H1 (cell line): ENCODE measurements at regions not wholly inside any gene's neighbourhood (a gene's known extent, or its start where the extent isn't known, plus 50 kb on each side); places are given as distances from the start of the nearest gene placed in this dataset.

Experiments
- CTCF ChIA-PET: fragments of 300-600 bp; sonication (Branson Sonifier 250); formaldehyde crosslinking; loops from one replicate; lab custom pipeline; 2021; ENCODE audit not compliant: partially characterized antibody; lab: Charles Lee
- POLR2A ChIA-PET: fragments of 300-600 bp; sonication (Branson Sonifier 250); formaldehyde crosslinking; loops from one replicate; lab custom pipeline; 2021; ENCODE audit warnings: inconsistent platforms; ENCODE audit not compliant: partially characterized antibody; lab: Charles Lee
- DNase-seq, 2 experiments: peaks; one replicate each; pipeline versions ENCODE4 v3.0.0 to v3.0.0-alpha.2; 2010 to 2022; ENCODE audit warnings: low spot score in 2 of 2, low read depth in 1 of 2, mixed read lengths in 1 of 2
- FAIRE-seq: peaks from 2 replicates; lab custom pipeline; 2011; peaks lifted over from hg19 to GRCh38; lab: Jason Lieb, UNC
- H2AFZ ChIP-seq: 2 replicates; pipeline ENCODE4 v1.8.1; 2012; ENCODE audit warnings: low read length, inconsistent platforms
- H2AK5ac ChIP-seq: 2 replicates; pipeline ENCODE4 v1.6.1; 2013; ENCODE audit warnings: low read depth, low read length
- H2BK120ac ChIP-seq: replicated peaks from 2 replicates; pipeline ENCODE3; 2013; ENCODE audit warnings: low read depth, low read length, inconsistent platforms
- H2BK12ac ChIP-seq: 2 replicates; pipeline ENCODE4 v1.6.1; 2013; ENCODE audit warnings: low read depth, low read length
- H2BK15ac ChIP-seq: 2 replicates; pipeline ENCODE4 v1.6.1; 2013; ENCODE audit warnings: low read length
- H2BK20ac ChIP-seq: 2 replicates; pipeline ENCODE4 v1.6.1; 2013; ENCODE audit warnings: low read length
- H2BK5ac ChIP-seq: 2 replicates; pipeline ENCODE4 v1.6.1; 2013; ENCODE audit warnings: low read depth, low read length
- H3K14ac ChIP-seq: 2 replicates; pipeline ENCODE4 v1.6.1; 2013; ENCODE audit warnings: inconsistent platforms; ENCODE audit not compliant: insufficient read length
- H3K18ac ChIP-seq: 2 replicates; pipeline ENCODE4 v1.6.1; 2013; ENCODE audit warnings: low read length; ENCODE audit errors: extremely low read depth
- H3K23ac ChIP-seq: 2 replicates; pipeline ENCODE4 v1.6.1; 2013; ENCODE audit warnings: inconsistent platforms; ENCODE audit not compliant: insufficient read length
- H3K23me2 ChIP-seq: 2 replicates; pipeline ENCODE4 v1.6.1; 2013; ENCODE audit warnings: low read depth, low read length
- H3K27ac ChIP-seq: 2 replicates; pipeline ENCODE4 v1.6.1; 2011; ENCODE audit warnings: low read depth, low read length, inconsistent platforms
- H3K27me3 ChIP-seq, 4 experiments: replicated peaks in 1 of 4; 1 replicate in 1 of 4; 2 replicates in 3 of 4; pipeline versions ENCODE4 v1.6.1 to v1.8.1; 2011 to 2013; ENCODE audit warnings: low read length in 3 of 4, mild to moderate bottlenecking in 3 of 4, inconsistent platforms in 2 of 4, mixed read lengths in 2 of 4, moderate library complexity in 1 of 4; ENCODE audit not compliant: control insufficient read depth in 3 of 4, insufficient read depth in 3 of 4; ENCODE audit errors: extremely low read depth in 1 of 4
- H3K36me3 ChIP-seq, 4 experiments: 2 replicates each; pipeline versions ENCODE4 v1.6.1 to v1.8.1; 2011 to 2013; ENCODE audit warnings: mild to moderate bottlenecking in 4 of 4, low read length in 3 of 4, moderate library complexity in 2 of 4, control low read depth in 1 of 4, inconsistent platforms in 1 of 4; ENCODE audit not compliant: insufficient read depth in 4 of 4, control insufficient read depth in 2 of 4
- H3K4ac ChIP-seq: replicated peaks from 2 replicates; pipeline ENCODE3; 2013; ENCODE audit warnings: low read length, low read depth, mixed read lengths, inconsistent platforms; ENCODE audit not compliant: insufficient read length
- H3K4me1 ChIP-seq, 4 experiments: replicated peaks in 1 of 4; 1 replicate in 1 of 4; 2 replicates in 3 of 4; pipeline versions ENCODE4 v1.6.1 to v1.8.1; 2011 to 2013; ENCODE audit warnings: low read length in 3 of 4, inconsistent platforms in 2 of 4, mixed read lengths in 1 of 4; ENCODE audit not compliant: insufficient read depth in 4 of 4, control insufficient read depth in 3 of 4
- H3K4me2 ChIP-seq, 2 experiments: 2 replicates each; pipeline versions ENCODE4 v1.6.1 to v1.8.1; 2011 to 2013; ENCODE audit warnings: low read depth in 2 of 2, low read length in 2 of 2, control low read depth in 1 of 2, inconsistent platforms in 1 of 2, mild to moderate bottlenecking in 1 of 2; ENCODE audit not compliant: insufficient read depth in 1 of 2
- H3K4me3 ChIP-seq, 4 experiments: fragments of 200-600, 300-600 bp in 1 of 4; sonication (generic), shearing (Covaris generic), sonication (Bioruptor Twin) in 1 of 4; 2 replicates each; pipeline versions ENCODE4 v1.5.1 to v1.8.1; 2011 to 2016; ENCODE audit warnings: low read length in 4 of 4, low read depth in 3 of 4, control low read depth in 2 of 4, inconsistent platforms in 2 of 4, mild to moderate bottlenecking in 2 of 4, mixed read lengths in 1 of 4, moderate library complexity in 1 of 4; ENCODE audit not compliant: insufficient read depth in 2 of 4; ENCODE audit errors: extremely low read depth in 1 of 4
- H3K56ac ChIP-seq: replicated peaks from 2 replicates; pipeline ENCODE3; 2013; ENCODE audit warnings: low read depth, mild to moderate bottlenecking, mixed read lengths, low read length, inconsistent platforms; ENCODE audit not compliant: insufficient read length
- H3K79me1 ChIP-seq: 2 replicates; pipeline ENCODE4 v1.6.1; 2013; ENCODE audit warnings: low read depth, low read length, control low read depth
- H3K79me2 ChIP-seq, 2 experiments: 2 replicates each; pipeline versions ENCODE4 v1.6.1 to v1.8.1; 2012 to 2013; ENCODE audit warnings: low read length in 2 of 2, mild to moderate bottlenecking in 2 of 2, inconsistent platforms in 1 of 2; ENCODE audit not compliant: insufficient read depth in 2 of 2, control insufficient read depth in 1 of 2
- H3K9ac ChIP-seq, 4 experiments: replicated peaks in 1 of 4; 1 replicate in 1 of 4; 2 replicates in 3 of 4; pipeline versions ENCODE4 v1.6.1 to v1.8.1; 2011 to 2013; ENCODE audit warnings: low read depth in 3 of 4, low read length in 3 of 4, control low read depth in 2 of 4, mild to moderate bottlenecking in 2 of 4, moderate library complexity in 2 of 4, inconsistent platforms in 1 of 4; ENCODE audit errors: extremely low read depth in 1 of 4
- H3K9me3 ChIP-seq, 2 experiments: 2 replicates each; pipeline versions ENCODE4 v1.6.1 to v1.8.1; 2012 to 2013; ENCODE audit warnings: mild to moderate bottlenecking in 2 of 2, moderate library complexity in 2 of 2, control low read depth in 1 of 2, inconsistent platforms in 1 of 2, low read depth in 1 of 2, low read length in 1 of 2, mixed read lengths in 1 of 2; ENCODE audit not compliant: insufficient read depth in 2 of 2
- H4K20me1 ChIP-seq, 2 experiments: replicated peaks in 1 of 2; 2 replicates each; pipeline versions ENCODE3 to v1.8.1; 2011 to 2013; ENCODE audit warnings: inconsistent platforms in 2 of 2, low read length in 2 of 2, mild to moderate bottlenecking in 1 of 2; ENCODE audit not compliant: insufficient read depth in 2 of 2, control insufficient read depth in 1 of 2
- H4K5ac ChIP-seq: 2 replicates; pipeline ENCODE4 v1.6.1; 2013; ENCODE audit warnings: low read length, low read depth, mixed read lengths, inconsistent platforms; ENCODE audit not compliant: insufficient read length
- H4K8ac ChIP-seq: 2 replicates; pipeline ENCODE4 v1.8.0; 2013; ENCODE audit warnings: mild to moderate bottlenecking, moderate library complexity, low read length, inconsistent platforms; ENCODE audit not compliant: insufficient read depth; ENCODE audit errors: extremely low read depth
- H4K91ac ChIP-seq: replicated peaks from 2 replicates; pipeline ENCODE3; 2013; ENCODE audit warnings: low read length, mixed read lengths, inconsistent platforms; ENCODE audit not compliant: insufficient read length
- ATF2 ChIP-seq: IDR thresholded peaks from 2 replicates; pipeline ENCODE4 v1.6.1; 2012; ENCODE audit warnings: low read length, inconsistent platforms
- BRCA1 ChIP-seq: IDR thresholded peaks from 2 replicates; pipeline ENCODE4 v1.6.1; 2012; ENCODE audit warnings: low read depth, low read length, improper control_type of control experiment
- CBX8 ChIP-seq: fragments of 300-800, 300-1000 bp; sonication (generic); IDR thresholded peaks from 2 replicates; pipeline ENCODE4 v1.7.1; 2016; ENCODE audit warnings: low read depth, low read length, borderline replicate concordance
- CHD2 ChIP-seq: IDR thresholded peaks from 2 replicates; pipeline ENCODE4 v1.6.1; 2012; ENCODE audit warnings: low read length, improper control_type of control experiment
- KDM1A ChIP-seq: fragments of 200-600, 300-600 bp; sonication (generic); IDR thresholded peaks from 2 replicates; pipeline ENCODE4 v1.7.1; 2016; ENCODE audit warnings: mild to moderate bottlenecking, low read length, borderline replicate concordance
- PHF8 ChIP-seq: fragments of 200-600 bp; sonication (generic); conservative IDR thresholded peaks from 2 replicates; pipeline ENCODE4 v1.7.1; 2012; ENCODE audit warnings: low read depth, mild to moderate bottlenecking, inconsistent platforms, low read length, moderate library complexity
- SAP30 ChIP-seq: fragments of 300-600 bp; sonication (generic); IDR thresholded peaks from 2 replicates; pipeline ENCODE4 v1.7.1; 2012; ENCODE audit warnings: low read length, moderate library complexity, mild to moderate bottlenecking, inconsistent platforms; ENCODE audit not compliant: insufficient read depth, insufficient replicate concordance
- SIN3A ChIP-seq, 2 experiments: IDR thresholded peaks in 1 of 2; conservative IDR thresholded peaks in 1 of 2; 2 replicates each; pipeline ENCODE4 v1.6.1; 2011 to 2012; ENCODE audit warnings: low read length in 2 of 2, improper control_type of control experiment in 1 of 2, low read depth in 1 of 2, mild to moderate bottlenecking in 1 of 2
- SRF ChIP-seq: IDR thresholded peaks from 2 replicates; pipeline ENCODE4 v1.6.1; 2011; ENCODE audit warnings: mild to moderate bottlenecking, low read depth, low read length, moderate library complexity
- TCF12 ChIP-seq: IDR thresholded peaks from 2 replicates; pipeline ENCODE4 v1.6.1; 2011; ENCODE audit warnings: low read depth, mild to moderate bottlenecking, low read length
- USF2 ChIP-seq: IDR thresholded peaks from 2 replicates; pipeline ENCODE4 v1.6.1; 2011; ENCODE audit warnings: low read length, improper control_type of control experiment
- WGBS, 2 experiments: shearing (Covaris generic) in 1 of 2; methylation state at CpG; one replicate each; pipeline versions ENCODE4 v1.1.6 to v1.1.7; 2013 to 2015; ENCODE audit warnings: low lambda C conversion rate in 2 of 2, mixed read lengths in 2 of 2, inconsistent platforms in 1 of 2, low coverage in 1 of 2, missing lambda C conversion rate in 1 of 2; ENCODE audit not compliant: insufficient replicate concordance in 2 of 2, insufficient coverage in 1 of 2, insufficient read length in 1 of 2; ENCODE audit errors: extremely low coverage in 1 of 2, missing lambda C conversion rate in 1 of 2; 5-methylcytosine and 5-hydroxymethylcytosine counted together

- H2AK5ac ChIP-seq: no peak overlapping the region
- no peaks in the 10 kb centered on the region for H4K20me1 ChIP-seq
- H3K27ac ChIP-seq: no peak overlapping the region
- no peaks in the 10 kb centered on the region for H3K4me1 ChIP-seq
- no peaks in the 10 kb centered on the region for H3K79me2 ChIP-seq
- ChIA-PET POLR2A (no interaction called here), CTCF (interaction anchor here (1.4 to 1.7 kb wide), 3 partner anchors 62 to 157 kb away, joined by 3 to 6 read pairs (median 5); no protein-coding TSS in a partner anchor)
- no peak overlapping the region for H3K4me3 ChIP-seq
- no peaks in the 10 kb centered on the region for H3K36me3 ChIP-seq
- no peak overlapping the region for H2AFZ ChIP-seq
- no peak overlapping the region for H2BK15ac ChIP-seq
- 89% methylated on average over 4 of the region's 4 CpGs; no CpG with 5 or more reads in 1 of the 2 experiments for WGBS, 2 experiments
- H3K9ac ChIP-seq: no peak overlapping the region
- no peak overlapping the region for H4K91ac ChIP-seq
- H3K4ac ChIP-seq: no peak overlapping the region
- no peaks in the 10 kb centered on the region for H3K9me3 ChIP-seq
- FAIRE-seq: no peak
- H2BK20ac ChIP-seq: no peak overlapping the region
- H3K56ac ChIP-seq: no peak overlapping the region
- H2BK12ac ChIP-seq: no peak overlapping the region
- H3K4me2 ChIP-seq: no peak overlapping the region
- H3K23ac ChIP-seq: no peak overlapping the region
- no peak overlapping the region for H4K8ac ChIP-seq
- DNase-seq: no peak
- H4K5ac ChIP-seq: no peak overlapping the region
- no peaks in the 10 kb centered on the region for H3K79me1 ChIP-seq
- peaks cover 0 to 2% (median 0%) of the 10 kb centered on the region in 4 experiments; a peak in 1 of 7 replicates for H3K27me3 ChIP-seq
- H3K18ac ChIP-seq: no peak overlapping the region
- H2BK5ac ChIP-seq: no peak overlapping the region
- no peak overlapping the region for H2BK120ac ChIP-seq
- H3K23me2 ChIP-seq: no peaks in the 10 kb centered on the region
- no peak overlapping the region for H3K14ac ChIP-seq
- no peak for TF ChIP-seq KDM1A
- TF ChIP-seq ATF2: no peak
- TF ChIP-seq CBX8: no peak
- TF ChIP-seq CHD2: no peak
- no peak for TF ChIP-seq USF2
- no peak for TF ChIP-seq TCF12
- no peak for TF ChIP-seq PHF8
- TF ChIP-seq SIN3A (conservative IDR thresholded peaks at IDR 0.05 in 1 of 2, IDR thresholded peaks at IDR 0.05 in 1 of 2; ENCODE audit: low read depth in 1 of 2, low read length in 2 of 2): no peak
- no peak for TF ChIP-seq SAP30
- no peak for TF ChIP-seq BRCA1
- TF ChIP-seq SRF: no peak
Observed at GRCh38 chr18:32831781-32832180, 59.0 kb upstream of the KLHL14 start.
